SU-DHL-6 (cell line): ENCODE measurements at regions not wholly inside any gene's neighbourhood (a gene's known extent, or its start where the extent isn't known, plus 50 kb on each side); places are given as distances from the start of the nearest gene placed in this dataset.

Source experiments
- EZH2phosphoT487 ChIP-seq: fragments of 200-600 bp; sonication (generic), shearing (Covaris generic); conservative IDR thresholded peaks from 2 replicates; pipeline ENCODE4 v1.6.1; 2018; ENCODE audit warnings: mild to moderate bottlenecking, antibody characterized with exemption, low read length, moderate library complexity, mixed read lengths
- TF ChIP-seq, protein P1 (sequence below): fragments of 200-600 bp; sonication (generic); IDR thresholded peaks from one replicate; pipeline ENCODE4 v1.5.1; 2017; ENCODE audit warnings: antibody characterized with exemption, mild to moderate bottlenecking, low read length, moderate library complexity; ENCODE audit not compliant: insufficient read depth, poor library complexity, severe bottlenecking

- TF ChIP-seq, protein P1, sequence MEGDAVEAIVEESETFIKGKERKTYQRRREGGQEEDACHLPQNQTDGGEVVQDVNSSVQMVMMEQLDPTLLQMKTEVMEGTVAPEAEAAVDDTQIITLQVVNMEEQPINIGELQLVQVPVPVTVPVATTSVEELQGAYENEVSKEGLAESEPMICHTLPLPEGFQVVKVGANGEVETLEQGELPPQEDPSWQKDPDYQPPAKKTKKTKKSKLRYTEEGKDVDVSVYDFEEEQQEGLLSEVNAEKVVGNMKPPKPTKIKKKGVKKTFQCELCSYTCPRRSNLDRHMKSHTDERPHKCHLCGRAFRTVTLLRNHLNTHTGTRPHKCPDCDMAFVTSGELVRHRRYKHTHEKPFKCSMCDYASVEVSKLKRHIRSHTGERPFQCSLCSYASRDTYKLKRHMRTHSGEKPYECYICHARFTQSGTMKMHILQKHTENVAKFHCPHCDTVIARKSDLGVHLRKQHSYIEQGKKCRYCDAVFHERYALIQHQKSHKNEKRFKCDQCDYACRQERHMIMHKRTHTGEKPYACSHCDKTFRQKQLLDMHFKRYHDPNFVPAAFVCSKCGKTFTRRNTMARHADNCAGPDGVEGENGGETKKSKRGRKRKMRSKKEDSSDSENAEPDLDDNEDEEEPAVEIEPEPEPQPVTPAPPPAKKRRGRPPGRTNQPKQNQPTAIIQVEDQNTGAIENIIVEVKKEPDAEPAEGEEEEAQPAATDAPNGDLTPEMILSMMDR, result no peak
- no peak for TF ChIP-seq EZH2phosphoT487
Measured at GRCh38 chr1:221067721-221068120, 188.5 kb downstream of the HLX start.
